HG03439 (cell line): ENCODE measurements at regions not wholly inside any gene's neighbourhood (a gene's known extent, or its start where the extent isn't known, plus 50 kb on each side); places are given as distances from the start of the nearest gene placed in this dataset.
"Not testable (repeated sequence)": the region's sequence is repeated elsewhere in the genome, so short reads cannot be mapped to it uniquely, and the experiment has no call there.

Experiments used
- ATAC-seq: cut with Tn5 transposase; IDR thresholded peaks from one replicate; pipeline ENCODE4 v1.9.1; 2021; ENCODE audit warnings: mild to moderate bottlenecking, moderate library complexity; ENCODE audit not compliant: unreplicated experiment

DNA sequence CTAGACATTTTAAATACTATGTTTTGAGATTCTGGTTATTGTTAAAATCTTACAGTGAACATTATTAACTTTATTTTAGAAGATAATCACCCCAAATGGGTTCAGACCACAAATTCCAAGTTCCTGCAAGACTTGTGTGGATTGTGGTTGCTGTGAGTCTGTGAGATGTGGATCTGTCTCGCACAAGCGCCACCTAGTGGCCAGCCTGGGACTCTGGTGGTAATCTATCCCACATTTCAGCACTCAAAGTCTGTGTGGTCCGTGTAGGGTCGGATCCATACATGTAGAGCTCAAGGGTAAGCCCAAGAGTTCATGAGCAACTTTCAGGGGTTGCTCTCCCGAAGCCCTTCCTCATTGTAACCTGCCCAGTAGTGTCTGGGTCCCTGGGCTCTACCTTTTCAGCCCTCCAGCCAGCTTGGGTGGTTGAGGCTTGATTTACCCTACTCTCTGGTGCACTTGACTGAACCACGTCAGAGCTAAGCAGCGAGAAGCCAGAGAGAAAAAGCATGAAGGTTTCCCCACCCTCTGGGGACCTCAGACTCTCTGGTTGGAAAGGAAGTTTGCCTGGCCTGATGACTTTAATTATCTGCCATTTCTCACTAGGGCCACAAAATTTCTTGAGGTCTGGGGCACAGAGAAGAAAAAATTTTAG lies 129.2 kb downstream of the ARHGAP11B start:
- ATAC-seq: peak; percentile 91

DNA sequence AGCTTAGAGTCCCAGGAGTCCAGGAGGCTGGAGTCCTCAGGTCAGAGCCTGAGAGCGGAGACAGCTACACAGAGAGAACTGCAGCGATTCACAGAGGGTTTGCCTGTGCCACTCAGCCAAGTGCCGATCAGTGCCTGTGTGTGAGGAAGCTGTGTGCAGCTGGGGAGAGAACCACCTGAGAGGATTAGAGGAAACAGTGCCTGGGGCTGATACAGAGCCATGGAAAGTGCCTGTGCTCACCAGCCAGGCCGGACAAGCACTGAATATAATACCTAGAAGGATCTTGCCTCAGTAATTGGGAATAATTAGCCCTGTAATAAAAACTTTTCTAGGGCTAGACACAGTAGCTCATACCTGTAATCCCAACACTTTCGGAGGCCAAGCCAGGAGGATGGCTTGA lies 134.7 kb downstream of the ARHGAP11B start:
- ATAC-seq: not testable (repeated sequence)

DNA sequence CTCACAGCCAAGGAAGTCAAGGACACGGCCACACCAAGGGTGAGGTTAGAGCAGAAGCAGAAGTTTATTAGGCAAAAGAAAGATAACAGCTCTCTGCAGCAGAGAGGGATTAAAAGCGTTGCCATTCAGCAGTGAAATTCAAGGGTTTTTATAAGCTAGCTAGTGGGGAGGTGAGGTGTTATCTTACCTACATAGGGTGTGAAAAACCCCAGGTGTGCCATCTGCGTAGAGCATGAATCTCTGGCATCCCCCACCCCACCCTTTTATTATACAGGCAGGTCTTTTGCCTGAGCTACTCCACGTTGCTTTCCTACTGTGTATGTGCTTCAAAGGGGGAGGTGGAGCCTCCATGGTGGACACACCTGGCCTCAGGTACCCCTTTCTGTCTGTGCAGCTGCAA lies 135.4 kb downstream of the ARHGAP11B start:
- ATAC-seq: not testable (repeated sequence)

DNA sequence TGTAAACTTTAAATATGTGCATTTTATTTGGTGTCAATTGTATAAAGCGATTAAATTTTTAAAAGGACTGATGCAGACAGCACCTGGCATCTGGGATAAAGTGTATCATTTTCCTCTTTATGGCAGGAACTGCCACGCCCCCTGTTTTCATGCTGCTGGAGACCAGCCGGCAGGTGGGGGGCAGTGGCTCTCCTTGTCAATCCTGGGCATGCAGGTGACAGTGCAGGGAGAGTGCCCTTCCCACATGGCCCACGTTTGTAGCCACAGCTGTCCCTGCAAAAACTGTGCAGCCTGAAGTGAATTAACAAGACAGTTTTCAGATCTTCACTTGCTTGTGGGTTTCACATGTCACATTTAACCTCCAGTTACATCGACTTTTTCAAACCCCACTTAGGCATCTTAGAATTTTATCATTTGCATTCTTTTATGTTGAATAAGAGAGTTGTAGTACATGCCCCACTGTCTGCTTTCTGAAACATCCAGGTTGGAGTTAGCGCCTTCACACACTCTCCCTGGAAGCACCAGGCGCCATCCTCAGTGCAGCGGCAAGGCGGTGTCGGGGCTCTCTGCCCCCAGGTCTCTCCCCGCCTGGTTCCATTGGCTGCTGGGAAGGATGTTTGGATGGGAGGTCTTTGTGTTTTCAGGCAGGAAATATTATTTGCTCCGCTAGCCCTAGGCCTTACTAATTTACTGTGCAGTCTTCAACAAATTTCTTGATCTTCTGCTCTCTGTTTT lies 134.2 kb upstream of the FAN1 start:
- ATAC-seq: not testable (repeated sequence)

DNA sequence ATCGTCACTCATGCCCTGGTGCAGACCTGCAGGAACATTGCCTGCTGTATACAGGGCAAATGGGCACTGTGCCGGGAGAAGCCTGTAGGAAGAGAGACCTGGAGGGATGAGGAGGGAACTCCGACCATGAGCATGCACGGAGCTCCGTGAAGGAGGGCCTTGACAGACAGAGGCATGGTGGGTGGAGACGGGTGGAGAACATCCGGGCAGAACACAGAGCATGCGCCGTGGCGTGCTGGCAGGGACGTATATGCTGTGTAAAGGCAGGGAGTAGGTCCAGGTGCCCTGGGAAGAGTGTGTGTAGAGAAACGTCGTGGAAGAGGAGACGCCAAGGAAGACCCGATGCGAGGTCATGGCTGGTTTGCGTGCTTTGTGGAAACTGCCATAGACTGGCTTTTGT lies 133.0 kb upstream of the FAN1 start:
- no peak for ATAC-seq

DNA sequence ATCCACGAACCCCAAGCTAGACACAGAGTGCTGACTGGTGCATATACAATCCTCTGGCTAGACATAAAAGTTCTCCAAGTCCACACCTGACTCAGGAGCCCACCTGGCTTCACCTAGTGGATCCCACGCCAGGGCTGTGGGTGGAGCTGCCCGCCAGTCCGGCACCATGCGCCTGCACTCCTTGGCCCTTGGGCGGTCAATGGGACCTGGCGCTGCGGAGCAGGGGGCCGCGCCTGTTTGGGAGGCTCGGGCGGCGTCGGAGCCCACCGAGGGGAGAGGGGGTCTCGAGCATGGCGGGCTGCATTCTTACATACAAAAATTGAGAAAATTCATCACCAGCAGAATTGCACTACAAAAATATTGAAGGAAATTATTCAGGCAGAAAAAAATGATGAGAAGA lies 120.7 kb upstream of the FAN1 start:
- ATAC-seq: no peak

DNA sequence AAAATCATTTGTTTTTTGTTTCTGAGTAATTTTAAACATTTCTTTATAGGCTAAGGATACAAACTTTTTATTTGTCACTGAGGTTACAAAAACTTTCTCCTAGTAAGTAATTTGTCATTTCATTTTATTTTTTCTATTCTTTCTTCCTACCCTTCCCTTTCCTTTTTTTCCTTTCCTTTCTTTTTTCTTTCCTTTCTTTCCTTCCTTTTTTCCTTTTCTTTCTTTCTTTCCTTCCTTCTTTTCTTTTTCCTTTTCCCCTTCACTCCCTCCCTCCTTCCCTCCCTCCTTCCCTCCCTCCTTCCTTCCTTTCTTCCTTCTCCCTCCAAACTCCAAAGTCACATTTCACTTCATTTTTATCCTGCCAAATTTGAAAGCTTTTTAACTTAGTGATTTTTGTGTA lies 115.1 kb upstream of the FAN1 start:
- no peak for ATAC-seq

DNA sequence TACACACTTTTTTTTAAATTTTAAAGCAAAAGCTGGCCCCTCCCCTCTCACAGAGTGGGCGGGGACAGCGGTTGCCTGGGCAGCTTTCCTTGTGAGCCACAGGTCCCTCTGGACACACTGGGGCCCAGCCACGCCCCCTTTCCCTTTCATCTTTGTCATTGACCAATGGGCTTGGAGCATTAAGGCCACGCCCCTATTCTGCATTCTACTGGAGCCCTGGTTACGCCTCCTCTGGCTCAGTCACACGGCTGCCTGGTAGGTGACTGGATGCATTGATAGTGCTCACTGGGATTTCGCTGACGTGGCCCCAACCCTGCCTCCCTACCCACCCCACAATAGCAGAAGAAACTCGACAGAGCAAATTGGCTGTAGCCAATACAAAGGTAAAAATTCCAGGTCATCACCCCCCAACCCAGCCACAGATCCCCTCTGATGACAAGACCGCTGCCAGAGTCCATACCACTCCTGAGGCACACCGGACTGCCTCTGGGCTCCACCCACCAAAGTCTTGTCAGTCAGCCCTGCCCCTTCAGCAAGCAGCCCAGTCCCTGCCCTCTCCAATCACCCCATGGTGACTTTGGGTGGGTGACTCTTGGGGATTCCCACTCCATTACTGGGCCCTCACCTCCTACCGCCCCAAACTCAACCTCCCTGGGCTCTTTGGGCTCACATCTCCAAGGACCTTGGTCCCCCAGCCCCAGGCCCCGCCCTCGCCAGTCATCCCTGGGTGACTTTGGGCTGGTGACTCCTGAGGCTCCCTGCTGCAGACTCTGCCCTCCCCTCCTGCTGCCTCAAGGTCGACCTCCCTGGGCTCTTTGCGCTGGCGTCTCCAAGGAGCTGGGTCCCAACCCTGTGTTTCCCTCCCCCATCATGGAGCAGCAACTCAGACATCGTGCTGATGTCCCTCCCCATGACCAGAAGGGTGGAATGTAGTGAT lies 112.2 kb upstream of the FAN1 start:
- no peak for ATAC-seq

DNA sequence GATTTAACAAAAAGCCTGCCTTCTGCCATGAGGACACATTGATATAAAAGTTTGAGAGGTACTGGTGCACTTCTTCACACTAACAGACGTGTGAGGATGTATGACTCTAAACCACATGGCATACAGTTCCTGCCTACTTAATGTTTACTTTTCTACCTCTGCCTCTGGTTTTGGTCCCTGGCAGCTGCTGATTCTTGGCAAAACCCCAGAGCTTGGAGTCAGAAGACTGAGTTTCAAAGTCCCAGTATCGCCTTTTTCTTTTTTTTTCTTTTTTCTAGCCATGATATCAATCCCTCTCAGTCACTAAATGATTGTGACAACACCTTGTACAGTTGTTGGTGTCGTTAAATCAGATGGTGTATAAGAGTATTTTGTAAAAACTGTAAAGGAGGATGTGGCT lies 110.9 kb upstream of the FAN1 start:
- not testable (repeated sequence) for ATAC-seq

DNA sequence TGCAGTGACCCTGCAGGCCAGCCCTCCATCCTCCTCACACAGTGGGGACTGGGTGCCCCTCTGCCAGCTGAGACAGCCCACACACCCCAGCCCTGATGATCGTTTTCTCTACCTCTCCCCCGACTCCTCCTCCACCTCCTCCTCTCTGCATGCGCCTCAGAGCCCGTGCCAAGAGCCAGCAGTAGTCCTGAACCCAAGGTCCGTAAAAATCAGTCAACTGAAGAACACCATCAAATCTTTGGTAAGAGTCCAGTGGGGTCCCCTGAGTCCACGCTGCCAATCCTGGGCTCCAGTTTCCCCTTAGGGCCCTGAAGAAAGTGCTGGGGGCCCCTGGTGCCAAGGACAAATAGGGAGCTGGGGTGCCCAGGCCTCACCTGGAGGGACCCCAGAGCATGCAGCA lies 109.3 kb upstream of the FAN1 start:
- ATAC-seq: no peak

DNA sequence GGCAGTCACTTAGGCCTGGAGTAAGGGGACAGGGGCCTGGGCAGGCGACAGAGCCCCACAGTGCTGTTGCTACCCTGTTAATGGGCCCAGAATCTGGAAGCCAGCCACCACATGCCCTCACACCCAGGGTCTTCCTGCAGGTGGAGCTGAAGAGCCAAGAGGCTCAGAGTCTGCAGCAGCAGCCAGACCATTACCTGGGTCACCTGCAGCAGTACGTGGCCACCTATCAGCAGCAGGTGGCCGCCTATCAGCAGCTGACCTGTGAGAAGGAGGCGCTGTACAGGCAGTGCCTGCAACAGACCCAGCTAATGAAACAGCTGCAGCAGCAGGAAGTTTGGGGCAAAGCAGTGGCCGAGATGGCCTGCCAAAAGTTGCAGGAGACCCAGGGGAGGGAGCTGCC lies 104.2 kb upstream of the FAN1 start:
- not testable (repeated sequence) for ATAC-seq

DNA sequence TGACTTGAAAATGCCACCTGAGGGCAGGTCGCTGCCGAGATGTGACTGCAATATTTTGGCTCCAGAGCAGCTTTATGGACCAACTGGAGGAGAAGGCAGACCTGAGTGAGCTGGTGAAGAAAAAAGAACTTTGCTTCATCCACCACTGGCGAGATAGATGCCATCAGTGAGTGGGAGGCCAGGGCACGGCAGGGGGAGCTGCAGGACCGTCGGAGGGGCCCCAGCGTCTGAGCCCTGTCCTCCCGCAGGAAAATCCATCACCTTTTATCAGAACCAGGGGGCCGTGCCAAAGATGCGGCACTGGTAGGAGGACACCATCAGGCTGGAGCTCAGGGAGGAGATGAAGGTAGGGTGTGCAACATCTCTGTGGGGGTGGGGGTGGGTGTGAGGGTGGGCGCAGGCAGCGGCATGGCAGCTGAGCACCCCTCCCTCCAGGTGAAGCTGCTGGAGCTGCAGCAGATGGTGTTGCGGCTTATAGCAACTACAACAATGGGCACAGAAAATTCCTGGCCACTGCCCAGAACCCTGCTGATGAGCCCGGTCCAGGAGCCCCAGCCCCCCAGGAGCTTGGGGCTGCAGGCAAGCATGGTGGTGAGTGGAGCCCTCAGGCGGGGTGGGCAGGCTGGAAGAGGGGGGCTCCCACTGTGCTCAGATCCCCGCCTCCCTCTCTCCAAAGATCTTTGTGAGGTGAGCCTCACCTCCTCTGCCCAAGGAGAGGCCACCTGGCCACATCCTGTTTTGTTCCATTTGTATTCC lies 102.4 kb upstream of the FAN1 start:
- ATAC-seq: not testable (repeated sequence)

DNA sequence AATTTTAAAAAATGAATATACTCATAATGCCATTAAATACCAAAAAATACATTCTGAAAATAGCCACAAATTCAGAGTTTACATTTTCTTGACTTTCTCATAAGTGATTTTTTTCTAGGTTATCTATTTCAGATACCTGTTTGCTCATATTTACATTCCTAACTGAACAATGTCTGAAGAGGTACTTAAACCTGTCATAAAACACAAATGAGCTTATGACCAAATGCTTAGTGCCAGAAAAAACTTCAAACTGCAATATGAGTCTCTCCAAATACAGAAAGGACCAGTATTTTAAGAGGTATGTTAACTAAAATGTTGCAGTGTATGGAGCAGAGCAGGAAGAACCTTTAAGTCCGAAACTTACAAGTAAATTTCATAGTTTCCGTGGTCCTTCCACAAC lies 101.7 kb upstream of the FAN1 start:
- ATAC-seq: not testable (repeated sequence)

DNA sequence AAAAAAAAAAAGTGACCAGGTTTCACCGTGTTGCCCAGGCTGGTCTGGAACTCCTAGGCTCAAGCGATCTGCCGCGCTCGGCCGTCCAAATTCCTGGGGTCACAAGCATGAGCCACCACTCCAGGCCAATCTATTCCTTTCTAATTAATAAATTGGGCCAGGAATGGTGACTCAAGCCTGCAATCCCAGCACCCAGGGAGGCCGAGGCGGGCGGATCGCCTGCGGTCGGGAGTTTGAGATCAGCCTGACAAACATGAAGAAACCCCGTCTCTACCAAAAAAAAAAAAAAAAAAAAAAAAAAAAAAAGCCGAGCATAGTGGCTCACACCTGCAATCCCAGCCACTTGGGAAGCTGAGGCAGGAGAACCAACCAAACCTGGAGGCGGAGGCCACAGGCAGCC lies 100.0 kb upstream of the FAN1 start:
- not testable (repeated sequence) for ATAC-seq

DNA sequence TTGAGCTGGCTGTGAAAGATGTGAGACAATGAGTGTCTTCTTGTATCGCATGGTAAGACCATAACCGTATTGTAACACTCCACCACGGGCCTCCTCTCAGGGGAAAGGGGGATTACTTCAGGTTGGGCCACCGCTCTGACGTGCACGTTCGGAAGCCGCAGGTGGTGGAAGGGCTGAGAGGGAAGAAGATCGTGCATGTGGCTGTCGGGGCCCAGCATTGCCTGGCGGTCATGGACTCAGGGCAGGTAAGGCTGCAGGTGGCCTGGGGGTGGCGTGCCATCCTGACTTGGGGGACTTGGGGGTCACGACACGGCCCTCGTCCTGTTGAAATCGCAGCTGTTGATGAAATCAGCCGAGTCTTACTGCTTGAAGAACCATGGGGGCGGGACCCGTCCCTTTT lies 87.3 kb upstream of the FAN1 start:
- no peak for ATAC-seq

DNA sequence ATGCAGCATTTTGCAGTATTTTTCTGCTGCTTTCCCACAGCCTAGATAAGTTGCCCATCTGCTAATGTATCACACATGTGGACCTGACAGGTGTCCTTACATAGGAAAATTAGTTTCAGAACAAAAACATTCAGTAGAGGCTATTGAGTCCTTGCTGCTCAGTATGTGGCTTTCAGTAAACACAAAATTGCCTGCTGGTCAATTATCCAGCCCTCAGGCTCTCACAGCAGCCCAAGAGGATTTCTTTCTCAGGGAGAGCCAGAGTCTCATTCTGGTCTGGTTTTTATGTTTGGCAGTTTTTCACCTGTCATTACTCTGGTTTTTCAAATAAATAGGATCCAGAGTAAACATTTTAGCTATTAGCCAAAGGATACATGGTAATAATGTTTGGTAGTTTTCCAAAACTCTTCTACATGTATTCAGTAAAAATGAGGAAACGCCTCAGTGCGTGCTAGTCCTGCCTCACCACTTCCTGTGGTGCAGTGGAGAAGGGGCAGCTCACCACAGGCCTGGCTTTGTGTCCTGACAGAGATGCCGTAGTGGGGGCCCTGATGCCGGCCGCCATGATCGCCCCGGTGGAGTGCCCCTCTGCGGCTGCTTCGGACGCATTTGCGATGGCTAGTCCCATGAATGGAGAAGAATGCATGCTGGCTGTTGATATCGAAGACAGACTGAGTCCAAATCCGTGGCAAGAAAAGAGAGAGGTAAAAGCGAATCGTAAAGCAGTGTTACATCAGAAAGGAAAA lies 80.5 kb upstream of the FAN1 start:
- ATAC-seq: not testable (repeated sequence)

DNA sequence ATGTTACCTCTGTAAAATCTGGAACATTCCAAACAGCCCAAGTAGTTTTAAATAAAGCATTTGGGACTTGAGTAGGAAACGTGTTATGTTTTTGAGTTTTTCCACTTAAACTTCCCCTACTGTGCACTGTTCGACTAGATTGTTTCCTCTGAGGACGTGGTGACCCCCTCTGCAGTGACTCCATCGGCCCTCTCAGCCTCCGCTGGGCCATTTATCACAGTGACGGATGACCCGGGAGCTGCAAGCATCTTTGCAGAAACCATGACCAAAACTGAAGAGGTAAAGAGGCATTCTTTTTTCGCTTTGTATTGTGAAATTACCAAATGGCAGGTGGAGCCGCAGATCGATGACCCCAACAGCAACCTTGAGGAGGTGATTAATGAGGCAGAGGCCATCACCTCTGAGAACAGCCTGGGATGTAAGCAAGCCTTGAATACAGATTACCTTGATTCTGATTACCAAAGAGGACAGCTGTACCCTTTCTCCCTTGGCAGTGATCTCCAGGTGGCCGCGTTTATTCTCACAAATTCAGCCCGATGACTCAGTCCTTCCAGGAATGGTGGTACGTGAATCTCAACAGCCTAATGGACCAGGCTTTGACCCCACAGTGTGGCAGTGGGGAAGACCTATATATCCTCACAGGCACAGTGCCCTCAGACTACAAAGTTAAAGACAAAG lies 79.1 kb upstream of the FAN1 start:
- ATAC-seq: no peak

DNA sequence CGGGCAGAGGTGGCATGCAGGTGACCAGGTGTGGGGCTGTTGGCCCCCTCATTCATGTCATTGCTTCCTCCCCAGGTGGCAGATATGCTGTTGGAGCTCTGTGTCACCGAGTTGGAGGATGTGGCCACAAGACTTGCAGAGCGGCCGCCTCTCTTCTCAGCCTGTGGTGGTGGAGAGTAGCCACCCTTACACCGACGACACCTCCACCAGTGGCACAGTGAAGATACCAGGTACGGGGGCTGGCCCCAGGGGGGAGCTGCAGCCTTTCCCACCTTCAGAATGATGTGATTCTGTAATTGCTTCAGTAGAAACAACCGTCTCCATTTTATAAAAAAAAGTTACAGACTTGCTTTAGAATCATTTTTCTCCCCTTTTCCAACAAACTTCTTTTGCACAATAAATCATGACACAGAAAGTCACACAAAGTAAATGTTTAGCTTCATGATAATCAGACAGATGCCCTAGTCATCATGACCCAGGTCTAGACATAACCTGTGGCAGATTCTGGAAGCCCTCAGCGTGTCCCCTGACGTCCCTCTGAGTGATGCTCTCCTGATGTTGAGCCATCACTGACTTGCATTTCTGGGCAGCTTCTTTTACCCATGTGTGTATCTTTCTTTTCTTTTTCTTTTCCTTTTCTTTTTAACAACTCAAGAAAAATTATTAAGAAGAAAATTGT lies 76.0 kb upstream of the FAN1 start:
- no peak for ATAC-seq

DNA sequence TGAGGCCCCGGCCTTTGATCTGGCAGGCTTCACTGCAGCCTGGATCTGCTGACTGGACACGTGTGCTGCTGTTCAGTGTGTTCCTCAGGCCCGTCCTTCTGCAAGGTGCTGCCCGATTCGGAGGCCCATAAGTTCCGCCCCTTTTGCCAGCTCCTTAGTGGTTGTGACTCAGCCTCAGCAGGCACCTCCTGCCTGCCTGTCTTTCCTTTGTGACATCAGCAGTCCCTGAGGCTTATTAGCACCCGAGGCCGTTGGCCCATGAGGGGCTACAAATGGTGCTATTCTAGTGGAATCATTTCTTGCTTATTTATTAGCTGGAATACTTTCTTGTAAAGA lies 75.4 kb upstream of the FAN1 start:
- not testable (repeated sequence) for ATAC-seq
